K562 (cell line): ENCODE measurements at regions not wholly inside any gene's neighbourhood (a gene's known extent, or its start where the extent isn't known, plus 50 kb on each side); places are given as distances from the start of the nearest gene placed in this dataset.

Experiments used
- ATAC-seq: fragments of 200-7000 bp; cut with Tn5 transposase; 3 replicates; pipeline ENCODE4 v1.9.1; 2020; ENCODE audit warnings: moderate library complexity
- BruUV-seq: library from RNA; stranded (reverse); fragments of 400-500 nt; replicated peaks from 2 replicates; lab custom pipeline; 2021; lab: Mats Ljungman, UMichigan
- CTCF ChIA-PET: fragments of 300-600 bp; formaldehyde crosslinking; extraction: SDS; loops from one replicate; lab custom pipeline; 2021; ENCODE audit warnings: low intra/inter-chr PET ratio; lab: Yijun Ruan, JAX
- POLR2A ChIA-PET: fragments of 300-600, 350-650 bp; sonication (Branson Sonifier 250); formaldehyde crosslinking; extraction: SDS; loops from one replicate; lab custom pipeline; 2021; ENCODE audit warnings: antibody characterized with exemption, inconsistent platforms; lab: Yijun Ruan, JAX
- DNase-seq, 4 experiments: peaks; one replicate each; pipeline versions ENCODE4 v3.0.0 to v3.0.0-alpha.2; 2011 to 2018; ENCODE audit warnings: low spot score in 3 of 4, mixed read lengths in 3 of 4; ENCODE audit errors: extremely low read depth in 1 of 4
- FAIRE-seq: peaks from 2 replicates; lab custom pipeline; 2011; peaks lifted over from hg19 to GRCh38; lab: Jason Lieb, UNC
- H2AFZ ChIP-seq: 2 replicates; pipeline ENCODE4 v1.6.0; 2011; ENCODE audit warnings: low read depth, low read length, control low read depth, inconsistent platforms
- H3K27ac ChIP-seq: fragments of 200-600 bp; 3 replicates; pipeline ENCODE4 v1.8.0; 2011; ENCODE audit warnings: low read depth, mild to moderate bottlenecking, control low read depth, inconsistent platforms, low read length, moderate library complexity, mixed read lengths; ENCODE audit errors: extremely low read depth
- H3K27me3 ChIP-seq, 2 experiments: fragments of 300-600 bp in 1 of 2; 2 replicates in 1 of 2; 3 replicates in 1 of 2; pipeline versions ENCODE4 v1.6.0 to v1.8.0; 2011; ENCODE audit warnings: inconsistent platforms in 2 of 2, low read length in 2 of 2, mild to moderate bottlenecking in 1 of 2, mixed read lengths in 1 of 2, moderate library complexity in 1 of 2; ENCODE audit not compliant: control insufficient read depth in 2 of 2, insufficient read depth in 2 of 2
- H3K36me3 ChIP-seq: fragments of 300-600 bp; 3 replicates; pipeline ENCODE4 v1.8.0; 2011; ENCODE audit warnings: mild to moderate bottlenecking, low read length, inconsistent platforms; ENCODE audit not compliant: control insufficient read depth, insufficient read depth
- H3K4me1 ChIP-seq, 2 experiments: fragments of 200-600 bp in 1 of 2; replicated peaks in 1 of 2; 2 replicates in 1 of 2; 3 replicates in 1 of 2; pipeline versions ENCODE4 v1.5.1 to v1.8.0; 2011; ENCODE audit warnings: inconsistent platforms in 2 of 2, low read length in 2 of 2, mild to moderate bottlenecking in 1 of 2, mixed read lengths in 1 of 2, moderate library complexity in 1 of 2; ENCODE audit not compliant: control insufficient read depth in 2 of 2, insufficient read depth in 2 of 2
- H3K4me2 ChIP-seq: 2 replicates; pipeline ENCODE4 v1.6.1; 2011; ENCODE audit warnings: low read length, control low read depth, inconsistent platforms, mixed read lengths; ENCODE audit not compliant: insufficient read depth
- H3K4me3 ChIP-seq: fragments of 200-600 bp; sonication (generic), shearing (Covaris generic); 2 replicates; pipeline ENCODE4 v1.5.1; 2016; ENCODE audit warnings: control low read depth, inconsistent platforms
- H3K79me2 ChIP-seq: fragments of 200-600 bp; 3 replicates; pipeline ENCODE4 v1.8.0; 2011; ENCODE audit warnings: low read length, inconsistent platforms; ENCODE audit not compliant: control insufficient read depth, insufficient read depth
- H3K9ac ChIP-seq, 2 experiments: 2 replicates each; pipeline versions ENCODE4 v1.6.0 to v1.6.1; 2011; ENCODE audit warnings: low read depth in 2 of 2, low read length in 2 of 2, control low read depth in 1 of 2, inconsistent platforms in 1 of 2, mild to moderate bottlenecking in 1 of 2, mixed read lengths in 1 of 2; ENCODE audit not compliant: insufficient read depth in 1 of 2
- H3K9me1 ChIP-seq: one replicate; pipeline ENCODE4 v1.6.0; 2011; ENCODE audit warnings: inconsistent platforms, mild to moderate bottlenecking, low read length, moderate library complexity; ENCODE audit not compliant: control insufficient read depth, insufficient read depth
- H3K9me3 ChIP-seq: replicated peaks from 2 replicates; pipeline ENCODE4 v1.5.1; 2011; ENCODE audit warnings: low read depth, low read length, inconsistent platforms; ENCODE audit not compliant: control insufficient read depth, insufficient read depth
- H4K20me1 ChIP-seq: replicated peaks from 2 replicates; pipeline ENCODE4 v1.6.1; 2011; ENCODE audit warnings: low read length, inconsistent platforms, mixed read lengths; ENCODE audit not compliant: control insufficient read depth, insufficient read depth
- HMBOX1 ChIP-seq: sonication (generic); IDR thresholded peaks from 2 replicates; pipeline ENCODE4 v1.6.1; 2016
- RAD21 ChIP-seq, 2 experiments: fragments of 250-450 bp in 1 of 2; fragments of 450-650 bp in 1 of 2; sonication (Bioruptor Pico) in 1 of 2; formaldehyde crosslinking in 1 of 2; IDR thresholded peaks in 1 of 2; conservative IDR thresholded peaks in 1 of 2; 2 replicates each; pipeline versions ENCODE4 v1.4.0 to v1.8.0; 2020 to 2022; ENCODE audit warnings: mild to moderate bottlenecking in 2 of 2, moderate library complexity in 1 of 2
- RB1 ChIP-seq: fragments of 450-650 bp; IDR thresholded peaks from 2 replicates; pipeline ENCODE4 v1.6.1; 2017; ENCODE audit warnings: low read depth, mild to moderate bottlenecking
- SMC3 ChIP-seq: conservative IDR thresholded peaks from 2 replicates; pipeline ENCODE4 v1.6.1; 2011; ENCODE audit warnings: low read depth, low read length, improper control_type of control experiment; ENCODE audit not compliant: insufficient read depth
- U2AF1 ChIP-seq: fragments of 200-400 bp; formaldehyde crosslinking; optimal IDR thresholded peaks from 2 replicates; pipeline ENCODE3; 2017; ENCODE audit warnings: mild to moderate bottlenecking, low read depth, low read length, moderate library complexity
- WGBS: fragments of 100-300 bp; shearing (Covaris generic); methylation state at CpG from one replicate; pipeline ENCODE4 v1.1.6; 2016; ENCODE audit warnings: low coverage, mixed read lengths; ENCODE audit not compliant: insufficient coverage; ENCODE audit errors: missing lambda C conversion rate; 5-methylcytosine and 5-hydroxymethylcytosine counted together
- in situ Hi-C: fragments of 300-500 bp; cut with MboI; formaldehyde crosslinking; loops from 4 replicates; pipeline ENCODE4 v1.15.0; 2018; ENCODE audit warnings: inconsistent platforms, mixed read lengths
- intact Hi-C: fragments of 100-400 bp; cut with micrococcal nuclease; formaldehyde crosslinking; loops from 2 replicates; pipeline ENCODE4 v1.14.2; 2022
- TF ChIP-seq, protein P1 (sequence below): fragments of 450-650 bp; IDR thresholded peaks from 2 replicates; pipeline ENCODE4 v1.6.1; 2014; ENCODE audit warnings: low read depth, mild to moderate bottlenecking, moderate library complexity, borderline replicate concordance

- TF ChIP-seq SMC3 (peak; percentile 55; the same call in 1 of the 2 replicates), RB1 (peak; percentile 53; the same call in 1 of the 2 replicates), RAD21 (CRISPR knock-in tag; conservative IDR thresholded peaks at IDR 0.05 in 1 of 2, IDR thresholded peaks at IDR 0.05 in 1 of 2) (peak; percentile 18 to 67; a peak in 3 of 4 replicates)
- TF ChIP-seq, protein P1, sequence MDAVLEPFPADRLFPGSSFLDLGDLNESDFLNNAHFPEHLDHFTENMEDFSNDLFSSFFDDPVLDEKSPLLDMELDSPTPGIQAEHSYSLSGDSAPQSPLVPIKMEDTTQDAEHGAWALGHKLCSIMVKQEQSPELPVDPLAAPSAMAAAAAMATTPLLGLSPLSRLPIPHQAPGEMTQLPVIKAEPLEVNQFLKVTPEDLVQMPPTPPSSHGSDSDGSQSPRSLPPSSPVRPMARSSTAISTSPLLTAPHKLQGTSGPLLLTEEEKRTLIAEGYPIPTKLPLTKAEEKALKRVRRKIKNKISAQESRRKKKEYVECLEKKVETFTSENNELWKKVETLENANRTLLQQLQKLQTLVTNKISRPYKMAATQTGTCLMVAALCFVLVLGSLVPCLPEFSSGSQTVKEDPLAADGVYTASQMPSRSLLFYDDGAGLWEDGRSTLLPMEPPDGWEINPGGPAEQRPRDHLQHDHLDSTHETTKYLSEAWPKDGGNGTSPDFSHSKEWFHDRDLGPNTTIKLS, result no peak
Observed at GRCh38 chr7:31192986-31193385, 140.9 kb downstream of the ADCYAP1R1 start (continued).

DNA sequence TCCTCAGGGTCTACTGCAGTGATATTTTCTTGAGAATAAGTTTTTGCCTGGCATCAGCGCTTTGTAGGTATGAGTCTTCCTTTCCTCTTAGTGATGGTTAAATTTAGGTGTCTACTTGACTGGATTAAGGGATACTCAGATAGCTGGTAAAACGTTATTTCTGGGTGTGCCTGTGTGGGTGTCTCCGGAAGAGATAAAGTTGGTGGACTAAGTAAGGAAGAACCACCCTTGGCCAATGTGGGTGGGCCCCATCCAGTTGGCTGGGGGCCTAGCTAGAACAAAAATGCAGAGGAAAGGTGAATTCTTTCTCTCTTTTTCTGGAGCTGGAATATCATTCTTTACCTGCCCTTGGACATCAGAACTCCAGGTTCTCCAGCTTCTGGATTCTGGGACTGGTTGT lies 138.8 kb downstream of the ADCYAP1R1 start:
- CTCF ChIA-PET, result no interaction called here
- H3K9me1 ChIP-seq, result no peaks in the 10 kb centered on the region
- no peak overlapping the region for H2AFZ ChIP-seq
- intact Hi-C loops, result loop anchor here (5.0 to 10.0 kb wide), 3 partner anchors 59 to 441 kb away; no protein-coding TSS in a partner anchor
- no peaks in the 10 kb centered on the region for H3K9me3 ChIP-seq
- TF ChIP-seq HMBOX1 (peak; percentile 29; the same call in 1 of the 2 replicates), U2AF1 (no peak)
- TF ChIP-seq, all 486 proteins: peak for 1
- DNase-seq (no peak), ATAC-seq (no peak), FAIRE-seq (no peak)
- H3K9ac ChIP-seq, result no peak overlapping the region
- no peak overlapping the region for H3K4me3 ChIP-seq
- in situ Hi-C loops, result no loop called here
- H3K36me3 ChIP-seq, result no peaks in the 10 kb centered on the region
- H3K4me2 ChIP-seq, result no peak overlapping the region
- H3K79me2 ChIP-seq, result no peaks in the 10 kb centered on the region
- no peaks in the 10 kb centered on the region for H4K20me1 ChIP-seq
- no peak overlapping the region for H3K27ac ChIP-seq
- no peaks in the 10 kb centered on the region for H3K27me3 ChIP-seq
- 0% methylated on average over 3 of the region's 3 CpGs for WGBS
- H3K4me1 ChIP-seq, result peaks cover 0 to 4% of the 10 kb centered on the region in 2 experiments; a peak in 1 of 5 replicates
- BruUV-seq, result no TSS peak
- POLR2A ChIA-PET, result no interaction called here
